ENCODE measurements at regions not wholly inside any gene's neighbourhood (a gene's known extent, or its start where the extent isn't known, plus 50 kb on each side); places are given as distances from the start of the nearest gene placed in this dataset.

- no peak for DNase-seq (ENCODE audit: low read depth, low spot score)
Measured at GRCh38 chr11:98800696-98801095, 220.1 kb upstream of the CNTN5 start.

DNA sequence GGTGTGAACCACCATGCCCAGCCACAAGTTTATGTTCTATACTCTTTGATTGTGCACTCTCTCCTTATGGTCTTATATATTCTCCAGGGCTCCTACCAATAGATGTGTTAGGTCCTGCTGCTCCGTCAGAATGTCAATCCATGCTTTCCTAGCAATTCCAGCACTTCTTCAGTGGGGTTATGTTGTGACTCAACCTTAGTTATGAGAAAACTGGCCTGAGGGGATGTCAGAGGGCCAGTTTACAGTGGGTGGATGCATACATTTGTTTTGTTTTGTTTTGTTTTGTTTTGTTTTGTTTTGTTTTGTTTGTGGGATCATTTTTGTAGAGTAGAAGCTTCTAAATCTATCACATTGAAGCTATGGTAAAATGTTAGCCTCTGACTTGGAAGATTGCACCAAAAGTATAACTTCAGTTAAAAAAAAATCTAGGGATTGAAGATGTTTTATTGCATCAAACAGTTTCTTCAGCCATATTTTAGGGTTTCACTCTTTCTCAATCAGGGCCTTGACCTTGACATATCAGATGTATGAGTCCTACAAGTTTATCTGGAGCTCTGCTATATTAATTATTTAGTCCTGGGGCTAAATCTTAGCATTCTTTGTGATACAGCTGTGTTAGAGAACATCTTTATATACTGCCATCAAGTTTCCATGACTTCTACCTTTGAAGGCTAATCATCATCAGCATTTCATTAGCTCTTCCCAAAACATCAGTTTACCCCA is 191.6 kb upstream of the CNTN5 start:
- DNase-seq (ENCODE audit: low read depth, low spot score): no peak

DNA sequence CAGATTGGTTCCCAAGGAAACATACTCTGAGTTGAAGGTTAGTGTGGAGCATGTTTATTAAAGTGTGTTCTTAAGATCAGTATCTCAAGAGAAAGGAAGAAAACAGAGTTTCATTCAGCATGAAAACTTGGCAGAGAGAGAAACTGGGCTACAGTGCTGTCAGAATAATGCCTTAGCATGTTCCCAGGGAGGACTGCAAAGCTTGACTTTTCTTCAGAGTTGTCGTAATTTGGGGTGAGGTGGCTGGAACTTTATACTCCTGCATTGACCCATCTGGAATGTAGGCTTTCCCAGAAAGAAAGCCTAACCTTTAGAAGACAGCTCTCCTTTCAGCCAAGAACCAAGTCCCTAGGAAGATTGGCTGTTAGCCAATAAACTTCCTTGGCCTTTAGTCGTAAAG is 190.8 kb upstream of the CNTN5 start:
- no peak for DNase-seq (ENCODE audit: low read depth, low spot score)

DNA sequence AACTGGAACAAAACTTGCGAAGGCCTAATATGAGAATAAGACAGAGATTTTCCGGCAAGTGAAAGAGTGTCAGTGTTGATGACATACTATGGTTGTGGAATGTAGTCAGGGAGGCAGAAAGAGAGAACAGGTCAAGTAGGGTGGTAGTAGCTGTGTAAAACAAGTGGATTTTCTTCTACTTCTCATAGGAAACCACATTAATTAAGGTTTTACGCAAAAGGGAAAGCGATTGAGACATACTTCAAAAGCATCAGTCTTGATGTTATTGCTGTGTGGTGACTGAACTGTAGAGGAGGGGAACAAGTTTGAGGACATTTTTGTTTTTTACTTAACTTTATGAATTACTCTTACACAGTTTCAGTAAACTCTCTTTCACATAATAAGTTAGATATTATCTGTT is 186.0 kb upstream of the CNTN5 start:
- DNase-seq (ENCODE audit: low read depth, low spot score): no peak

DNA sequence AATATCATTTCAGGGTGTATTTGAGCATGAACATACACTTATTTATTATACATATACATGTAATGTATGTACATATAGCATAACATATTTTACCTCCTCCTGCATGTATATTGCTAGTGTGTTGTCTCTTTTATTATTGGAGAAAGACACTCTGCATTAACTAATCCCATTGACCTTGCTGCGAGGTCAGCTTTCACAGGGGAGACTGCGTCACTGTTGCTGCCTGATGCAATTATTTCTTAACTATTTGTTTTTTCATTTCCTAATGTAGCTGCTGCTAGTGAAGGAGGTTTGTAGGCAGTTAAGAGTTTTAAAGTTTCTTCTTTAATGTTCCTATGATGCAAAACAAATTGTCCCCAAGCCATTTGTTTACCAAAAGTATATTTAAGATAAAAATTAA is 185.4 kb upstream of the CNTN5 start:
- DNase-seq (ENCODE audit: low read depth, low spot score): no peak

DNA sequence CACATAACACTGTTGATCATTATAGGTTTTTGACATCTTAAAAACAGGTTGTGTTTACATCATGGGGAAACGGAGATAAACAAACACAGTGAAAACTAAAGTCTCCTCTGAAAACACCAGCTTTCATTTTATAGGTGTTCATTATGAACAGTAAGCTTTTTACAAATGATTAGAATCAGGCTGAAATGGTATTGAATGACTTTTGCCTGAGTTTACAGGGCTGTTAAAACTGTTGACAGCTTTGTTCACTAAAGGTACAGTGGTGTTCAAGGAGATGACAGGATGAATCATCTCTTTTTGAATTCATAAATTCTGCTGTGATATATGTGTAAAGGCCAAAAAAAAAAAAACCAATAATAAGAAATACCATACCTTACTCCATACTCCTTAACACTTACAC is 184.6 kb upstream of the CNTN5 start:
- no peak for DNase-seq (ENCODE audit: low read depth, low spot score)

- no peak for DNase-seq (ENCODE audit: low read depth, low spot score)
Measured at GRCh38 chr11:98842187-98842586, 178.6 kb upstream of the CNTN5 start.

- DNase-seq (ENCODE audit: low read depth, low spot score): no peak
Measured at GRCh38 chr11:98862169-98862568, 158.6 kb upstream of the CNTN5 start.

GRCh38 chr11:98871690-98872089 is 149.1 kb upstream of the CNTN5 start:
- DNase-seq (ENCODE audit: low read depth, low spot score): no peak

GRCh38 chr11:98874050-98874449 is 146.7 kb upstream of the CNTN5 start:
- DNase-seq (ENCODE audit: low read depth, low spot score): no peak

DNA sequence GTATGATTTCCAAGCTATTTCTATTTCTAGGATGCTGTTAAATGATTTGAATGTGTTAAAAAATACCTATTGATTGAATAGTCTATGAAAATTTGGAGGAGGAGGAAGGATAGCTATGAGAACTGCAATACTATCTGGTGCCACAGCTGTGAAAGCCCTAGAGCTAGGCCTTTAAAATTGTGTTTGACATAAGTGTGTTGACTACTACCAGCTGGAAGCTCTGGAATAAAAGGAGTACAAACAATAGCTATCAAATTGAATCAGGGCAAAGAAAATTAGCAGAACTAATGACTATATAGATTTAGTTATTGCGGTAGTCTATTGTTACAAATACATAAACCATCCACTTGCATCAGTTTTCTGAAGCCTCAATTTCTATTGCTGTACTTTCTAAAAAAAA is 124.8 kb upstream of the CNTN5 start:
- DNase-seq (ENCODE audit: low read depth, low spot score): no peak

- no peak for DNase-seq (ENCODE audit: low read depth, low spot score)
Measured at GRCh38 chr11:98940913-98941312, 79.8 kb upstream of the CNTN5 start.

DNA sequence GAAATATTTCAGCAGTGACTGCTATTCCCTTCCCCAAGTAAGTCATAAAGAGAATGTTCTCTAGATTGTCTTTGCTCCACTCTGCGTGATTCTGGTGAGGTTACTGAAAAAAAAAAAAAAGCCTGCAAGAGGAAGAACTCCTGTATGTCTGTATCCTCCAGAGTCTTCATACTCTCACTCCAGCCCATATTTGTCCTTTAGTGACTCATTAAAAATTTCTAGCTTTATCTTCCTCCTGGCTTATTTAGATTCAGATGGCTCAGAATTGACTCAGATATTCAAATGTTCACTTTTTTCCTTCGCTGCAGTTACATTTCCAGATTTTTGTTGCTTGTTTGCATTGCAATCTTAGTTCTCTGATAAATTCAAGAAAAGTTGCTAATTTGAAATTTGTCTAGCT is 76.3 kb upstream of the CNTN5 start:
- DNase-seq (ENCODE audit: low read depth, low spot score): no peak

- DNase-seq (ENCODE audit: low read depth, low spot score): no peak
Measured at GRCh38 chr11:98952107-98952506, 68.6 kb upstream of the CNTN5 start.

DNA sequence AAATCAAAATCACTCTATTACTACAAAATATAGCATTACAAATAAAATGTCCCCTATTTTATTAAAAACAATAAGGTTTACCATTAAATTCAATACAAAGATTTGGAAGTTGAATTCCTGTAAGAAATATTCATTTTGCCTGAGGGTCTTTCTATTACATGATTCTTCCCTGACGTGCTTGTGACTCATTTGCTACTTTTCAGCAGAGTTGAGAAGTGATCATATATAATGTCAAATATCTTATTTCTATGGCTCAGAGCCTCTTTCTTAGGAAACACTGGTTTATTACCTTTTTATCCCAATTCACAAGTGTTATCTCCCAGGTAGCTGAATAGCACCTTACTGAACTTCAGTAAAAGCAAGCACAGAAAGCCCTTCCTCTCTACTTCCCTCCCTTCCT is 65.2 kb upstream of the CNTN5 start:
- DNase-seq (ENCODE audit: low read depth, low spot score): no peak

DNA sequence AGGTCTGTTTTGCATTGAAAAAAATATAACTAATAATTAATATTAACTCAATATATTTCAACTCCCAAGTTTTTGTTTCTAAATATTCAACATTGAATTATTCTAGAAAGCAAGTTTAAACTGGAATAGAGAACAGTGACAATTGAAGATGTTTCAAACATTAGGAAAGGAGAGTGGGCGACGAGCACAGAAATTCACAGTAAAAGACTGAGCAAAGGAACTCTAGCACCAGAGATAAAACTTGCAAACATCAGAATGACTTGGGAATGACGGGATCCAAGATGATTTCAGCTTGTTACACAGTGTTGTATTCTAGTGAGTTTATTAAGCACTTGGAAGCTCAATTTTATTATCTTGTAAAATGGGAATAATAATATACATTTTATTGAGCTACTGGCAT is 56.6 kb upstream of the CNTN5 start:
- no peak for DNase-seq (ENCODE audit: low read depth, low spot score)

GRCh38 chr11:98965358-98965757 is 55.4 kb upstream of the CNTN5 start:
- DNase-seq (ENCODE audit: low read depth, low spot score): no peak

GRCh38 chr11:98965775-98966174 is 55.0 kb upstream of the CNTN5 start:
- DNase-seq (ENCODE audit: low read depth, low spot score): no peak

GRCh38 chr11:98967005-98967404 is 53.7 kb upstream of the CNTN5 start:
- no peak for DNase-seq (ENCODE audit: low read depth, low spot score)

Measured in smooth muscle cell of the brain vasculature (primary cell).